ENCODE measurements at regions not wholly inside any gene's neighbourhood (a gene's known extent, or its start where the extent isn't known, plus 50 kb on each side); places are given as distances from the start of the nearest gene placed in this dataset.

GRCh38 chr20:39624316-39624715 is 662.2 kb downstream of the DHX35 start:
- TF ChIP-seq CTCF (IDR thresholded peaks at IDR 0.05): no peak
- TF ChIP-seq HMGXB4 (CRISPR knock-in tag; IDR thresholded peaks at IDR 0.05): no peak
- no peak for TF ChIP-seq JUN (CRISPR knock-in tag; IDR thresholded peaks at IDR 0.05)
- TF ChIP-seq ATF3 (CRISPR knock-in tag; conservative IDR thresholded peaks at IDR 0.05): no peak
- no peak for TF ChIP-seq ZMAT4 (CRISPR knock-in tag; IDR thresholded peaks at IDR 0.05)
- no peak for TF ChIP-seq PRDM15 (CRISPR knock-in tag; IDR thresholded peaks at IDR 0.05)
- TF ChIP-seq TEAD4 (CRISPR knock-in tag; IDR thresholded peaks at IDR 0.05): no peak
- TF ChIP-seq MAX (CRISPR knock-in tag; IDR thresholded peaks at IDR 0.05): no peak
- TF ChIP-seq MXD4 (CRISPR knock-in tag; IDR thresholded peaks at IDR 0.05; ENCODE audit: borderline replicate concordance): no peak
- TF ChIP-seq E2F1 (CRISPR knock-in tag; IDR thresholded peaks at IDR 0.05): no peak
- no peak for TF ChIP-seq ZSCAN18 (CRISPR knock-in tag; IDR thresholded peaks at IDR 0.05)
- no peak for TF ChIP-seq EMX1 (CRISPR knock-in tag; IDR thresholded peaks at IDR 0.05)
- no peak for TF ChIP-seq NR3C1 (CRISPR knock-in tag; conservative IDR thresholded peaks at IDR 0.05; ENCODE audit: low read depth)
- no peak for TF ChIP-seq CBFB (CRISPR knock-in tag; IDR thresholded peaks at IDR 0.05; ENCODE audit: low read depth)

All from WTC11 (cell line).